GM12873 (cell line): ENCODE measurements at regions not wholly inside any gene's neighbourhood (a gene's known extent, or its start where the extent isn't known, plus 50 kb on each side); places are given as distances from the start of the nearest gene placed in this dataset.

ENCODE experiments used
- TF ChIP-seq, protein P1 (sequence below): IDR thresholded peaks from 2 replicates; pipeline ENCODE4 v1.5.1; 2012; ENCODE audit warnings: low read depth, mild to moderate bottlenecking, moderate library complexity, low read length, control low read depth; ENCODE audit not compliant: insufficient read depth; ENCODE audit errors: missing control alignments

DNA sequence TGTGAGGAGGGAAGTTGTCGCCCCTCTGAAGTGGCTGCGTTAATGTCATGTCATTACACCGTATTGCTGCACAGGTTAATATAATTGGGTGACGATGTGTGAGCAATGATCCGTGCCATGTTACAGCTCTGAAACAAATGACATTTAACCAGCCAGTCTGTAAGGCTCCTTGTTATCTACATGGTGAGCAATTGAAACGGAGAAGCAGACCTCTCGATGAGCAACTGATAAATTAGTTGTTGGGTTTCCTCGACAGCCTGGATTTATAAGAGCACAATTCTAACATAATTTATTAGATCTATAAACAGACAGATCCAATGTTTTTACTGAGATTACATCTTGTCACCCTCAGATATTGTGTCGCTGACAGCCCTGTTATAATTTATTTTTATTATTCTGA, 49.9 kb upstream of the MAFB start:
- TF ChIP-seq, protein P1, sequence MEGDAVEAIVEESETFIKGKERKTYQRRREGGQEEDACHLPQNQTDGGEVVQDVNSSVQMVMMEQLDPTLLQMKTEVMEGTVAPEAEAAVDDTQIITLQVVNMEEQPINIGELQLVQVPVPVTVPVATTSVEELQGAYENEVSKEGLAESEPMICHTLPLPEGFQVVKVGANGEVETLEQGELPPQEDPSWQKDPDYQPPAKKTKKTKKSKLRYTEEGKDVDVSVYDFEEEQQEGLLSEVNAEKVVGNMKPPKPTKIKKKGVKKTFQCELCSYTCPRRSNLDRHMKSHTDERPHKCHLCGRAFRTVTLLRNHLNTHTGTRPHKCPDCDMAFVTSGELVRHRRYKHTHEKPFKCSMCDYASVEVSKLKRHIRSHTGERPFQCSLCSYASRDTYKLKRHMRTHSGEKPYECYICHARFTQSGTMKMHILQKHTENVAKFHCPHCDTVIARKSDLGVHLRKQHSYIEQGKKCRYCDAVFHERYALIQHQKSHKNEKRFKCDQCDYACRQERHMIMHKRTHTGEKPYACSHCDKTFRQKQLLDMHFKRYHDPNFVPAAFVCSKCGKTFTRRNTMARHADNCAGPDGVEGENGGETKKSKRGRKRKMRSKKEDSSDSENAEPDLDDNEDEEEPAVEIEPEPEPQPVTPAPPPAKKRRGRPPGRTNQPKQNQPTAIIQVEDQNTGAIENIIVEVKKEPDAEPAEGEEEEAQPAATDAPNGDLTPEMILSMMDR: no peak

DNA sequence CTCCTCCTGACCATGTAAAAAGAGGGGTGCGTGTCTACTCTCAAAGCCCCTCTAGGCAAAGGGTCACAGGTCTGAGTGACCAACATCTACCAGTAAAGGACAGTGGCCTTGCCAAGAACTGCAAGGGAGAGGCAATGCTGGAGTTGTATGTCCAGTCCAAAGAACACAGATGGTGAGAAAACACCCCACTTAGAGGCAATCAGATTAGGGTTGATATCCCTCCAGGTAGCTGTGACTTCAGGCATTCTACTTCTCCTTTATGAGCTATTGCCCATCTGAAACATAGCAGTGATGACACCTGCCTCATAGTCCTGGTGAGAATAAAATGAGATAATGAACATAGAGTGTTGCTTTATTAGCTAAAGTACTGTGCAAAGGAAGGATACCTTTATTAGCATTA, 50.8 kb upstream of the MAFB start:
- TF ChIP-seq, protein P1: no peak

DNA sequence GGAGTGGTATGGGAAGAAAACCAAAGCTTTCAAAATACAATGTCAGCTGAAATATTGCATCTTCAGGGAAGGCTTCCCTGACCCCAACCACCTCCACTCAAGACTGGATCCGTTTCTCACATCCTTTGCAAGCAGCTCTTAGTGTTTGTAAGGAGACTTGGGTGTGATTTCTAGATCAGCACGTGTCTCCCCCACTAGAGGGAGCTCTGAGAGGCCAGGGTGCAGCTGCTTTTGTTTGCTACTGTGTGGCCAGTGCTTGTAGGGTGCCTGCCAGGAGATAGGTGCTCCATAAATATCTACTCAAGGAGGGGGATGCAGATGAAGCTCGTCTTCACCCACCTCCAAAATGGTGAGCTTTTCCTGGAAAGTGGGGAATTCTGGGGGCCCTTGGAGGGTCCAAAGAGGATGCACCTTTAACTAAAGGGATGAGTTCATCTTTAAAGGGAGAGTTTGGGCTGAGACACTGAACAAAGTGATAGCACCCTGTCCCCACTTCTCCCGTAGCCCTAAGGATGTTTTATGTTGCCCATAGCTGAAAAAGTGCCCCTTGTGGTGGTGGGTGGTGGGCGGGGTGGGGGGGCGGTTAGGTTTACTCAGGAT, 52.6 kb upstream of the MAFB start:
- TF ChIP-seq, protein P1: peak; percentile 92

DNA sequence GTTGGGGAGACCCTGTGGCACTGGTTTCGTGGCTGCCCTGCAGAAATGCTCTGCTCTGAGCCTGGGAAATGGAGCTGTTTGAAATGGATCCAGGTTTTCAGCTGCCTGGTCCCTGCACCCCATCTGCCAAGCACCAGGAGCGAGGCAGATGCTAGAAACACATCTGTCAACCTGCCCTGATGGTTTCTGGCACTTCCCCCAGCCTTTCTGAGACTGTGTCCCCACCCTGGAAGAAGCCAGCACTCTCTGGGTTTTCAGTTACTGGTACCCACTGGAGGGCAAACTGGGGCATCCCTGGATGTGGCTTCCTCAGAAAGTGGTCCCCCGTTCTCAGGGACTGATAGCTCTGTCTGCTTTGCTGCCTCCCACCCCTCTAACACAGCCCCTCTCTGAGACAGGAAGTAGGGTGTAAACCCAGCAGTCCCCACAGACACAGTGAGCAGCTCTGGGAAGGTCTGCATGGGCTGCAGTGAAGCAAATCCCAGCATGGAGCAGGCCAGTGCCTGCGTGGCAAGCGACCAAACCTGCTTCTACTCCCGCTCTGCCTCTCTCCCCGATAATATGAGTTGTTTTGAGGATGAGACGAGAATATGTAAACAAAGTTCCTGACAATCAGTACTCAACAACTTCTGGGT, 54.2 kb upstream of the MAFB start:
- TF ChIP-seq, protein P1: no peak

- TF ChIP-seq, protein P1: no peak
These were observed 55.2 kb upstream of the MAFB start for GRCh38 chr20:40744072-40744817.

DNA sequence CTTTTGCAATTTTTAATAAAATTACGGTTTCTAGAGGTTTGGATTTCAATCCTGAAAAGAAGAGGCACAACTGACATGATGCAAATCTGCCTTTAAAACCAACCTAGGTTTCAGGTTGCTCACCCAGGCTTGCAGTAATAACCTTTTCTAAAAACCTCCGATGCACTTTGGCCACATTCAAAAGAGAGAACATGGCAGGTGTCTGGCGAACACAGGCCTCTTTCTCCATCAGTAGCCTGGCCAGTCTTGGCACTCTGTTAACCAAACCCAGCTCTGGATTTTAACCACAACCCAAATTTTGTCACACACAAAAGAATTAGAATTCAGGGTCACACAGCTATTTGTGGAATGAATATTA, 55.8 kb upstream of the MAFB start:
- TF ChIP-seq, protein P1: no peak

DNA sequence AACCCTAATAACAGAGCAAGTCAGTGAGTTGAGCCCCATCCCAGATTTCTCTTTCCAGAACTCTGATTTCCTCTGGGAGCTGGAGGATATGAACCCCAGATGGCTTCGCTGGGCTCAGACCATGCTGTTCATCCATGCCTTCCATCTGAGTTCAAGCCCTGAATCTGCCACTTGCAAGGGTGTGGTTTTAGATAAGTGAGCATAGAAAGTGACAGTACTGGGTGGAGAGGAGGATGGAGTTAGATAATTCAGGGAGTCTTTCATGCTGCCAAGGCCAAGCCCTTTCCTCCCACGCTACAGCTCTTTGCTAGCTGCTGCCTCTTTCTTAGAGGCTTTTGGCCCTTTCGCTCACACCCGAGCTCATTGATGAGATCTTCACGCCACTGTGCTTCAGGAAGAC, 57.2 kb upstream of the MAFB start:
- TF ChIP-seq, protein P1: no peak
